NCI-H1694 treated with DMSO at 0.1 percent for 48 hours (cell line): ENCODE measurements at regions not wholly inside any gene's neighbourhood (a gene's known extent, or its start where the extent isn't known, plus 50 kb on each side); places are given as distances from the start of the nearest gene placed in this dataset.

ENCODE experiments used
- DNase-seq: peaks from one replicate; lab custom pipeline; 2025; lab: John Stamatoyannopoulos, UW

GRCh38 chr12:28107679-28108078 is 82.6 kb upstream of the CCDC91 start:
- no peak for DNase-seq

GRCh38 chr12:28108599-28108998 is 81.7 kb upstream of the CCDC91 start:
- DNase-seq = no peak

- DNase-seq = no peak
These were observed 79.9 kb upstream of the CCDC91 start for GRCh38 chr12:28110329-28110728.

- no peak for DNase-seq
These were observed 75.8 kb upstream of the CCDC91 start for GRCh38 chr12:28114488-28114887.

GRCh38 chr12:28121433-28121832 is 68.8 kb upstream of the CCDC91 start:
- DNase-seq = no peak

- no peak for DNase-seq
These were observed 68.2 kb upstream of the CCDC91 start for GRCh38 chr12:28121899-28122655.

GRCh38 chr12:28122756-28123155 is 67.5 kb upstream of the CCDC91 start:
- DNase-seq = no peak

- no peak for DNase-seq
These were observed 62.8 kb upstream of the CCDC91 start for GRCh38 chr12:28127455-28127854.

- no peak for DNase-seq
These were observed 61.2 kb upstream of the CCDC91 start for GRCh38 chr12:28129031-28129430.

GRCh38 chr12:28130234-28130624 is 60.0 kb upstream of the CCDC91 start:
- DNase-seq = no peak

GRCh38 chr12:28130625-28131598 is 59.3 kb upstream of the CCDC91 start:
- no peak for DNase-seq

GRCh38 chr12:28132398-28132797 is 57.9 kb upstream of the CCDC91 start:
- no peak for DNase-seq

- no peak for DNase-seq
These were observed 54.3 kb upstream of the CCDC91 start for GRCh38 chr12:28135801-28136439.

GRCh38 chr12:28137414-28137813 is 52.8 kb upstream of the CCDC91 start:
- DNase-seq = no peak

GRCh38 chr12:28140404-28140803 is 49.9 kb upstream of the CCDC91 start:
- DNase-seq = no peak
